ENCODE measurements at regions not wholly inside any gene's neighbourhood (a gene's known extent, or its start where the extent isn't known, plus 50 kb on each side); places are given as distances from the start of the nearest gene placed in this dataset.

- TF ChIP-seq, protein P1, sequence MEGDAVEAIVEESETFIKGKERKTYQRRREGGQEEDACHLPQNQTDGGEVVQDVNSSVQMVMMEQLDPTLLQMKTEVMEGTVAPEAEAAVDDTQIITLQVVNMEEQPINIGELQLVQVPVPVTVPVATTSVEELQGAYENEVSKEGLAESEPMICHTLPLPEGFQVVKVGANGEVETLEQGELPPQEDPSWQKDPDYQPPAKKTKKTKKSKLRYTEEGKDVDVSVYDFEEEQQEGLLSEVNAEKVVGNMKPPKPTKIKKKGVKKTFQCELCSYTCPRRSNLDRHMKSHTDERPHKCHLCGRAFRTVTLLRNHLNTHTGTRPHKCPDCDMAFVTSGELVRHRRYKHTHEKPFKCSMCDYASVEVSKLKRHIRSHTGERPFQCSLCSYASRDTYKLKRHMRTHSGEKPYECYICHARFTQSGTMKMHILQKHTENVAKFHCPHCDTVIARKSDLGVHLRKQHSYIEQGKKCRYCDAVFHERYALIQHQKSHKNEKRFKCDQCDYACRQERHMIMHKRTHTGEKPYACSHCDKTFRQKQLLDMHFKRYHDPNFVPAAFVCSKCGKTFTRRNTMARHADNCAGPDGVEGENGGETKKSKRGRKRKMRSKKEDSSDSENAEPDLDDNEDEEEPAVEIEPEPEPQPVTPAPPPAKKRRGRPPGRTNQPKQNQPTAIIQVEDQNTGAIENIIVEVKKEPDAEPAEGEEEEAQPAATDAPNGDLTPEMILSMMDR (IDR thresholded peaks at IDR 0.05), result no peak
- Histone ChIP-seq H3K36me3 (ENCODE audit: control insufficient read depth, insufficient read depth, low read length) (no peaks in the 10 kb centered on the region), H3K27ac (no peak overlapping the region), H3K79me2 (no peaks in the 10 kb centered on the region), H3K4me3 (ENCODE audit: low read depth, low read length) (no peak overlapping the region), H3K4me2 (ENCODE audit: low read length) (no peak overlapping the region), H3K9ac (no peak overlapping the region), H3K4me1 (no peaks in the 10 kb centered on the region), H2AFZ (no peak overlapping the region), H3K9me3 (ENCODE audit: control insufficient read depth, low read length) (no peaks in the 10 kb centered on the region), H3K27me3 (ENCODE audit: control insufficient read depth, insufficient read depth, low read length) (no peaks in the 10 kb centered on the region)
Measured at GRCh38 chr9:106146066-106146840, 451.9 kb downstream of the TMEM38B start.

DNA sequence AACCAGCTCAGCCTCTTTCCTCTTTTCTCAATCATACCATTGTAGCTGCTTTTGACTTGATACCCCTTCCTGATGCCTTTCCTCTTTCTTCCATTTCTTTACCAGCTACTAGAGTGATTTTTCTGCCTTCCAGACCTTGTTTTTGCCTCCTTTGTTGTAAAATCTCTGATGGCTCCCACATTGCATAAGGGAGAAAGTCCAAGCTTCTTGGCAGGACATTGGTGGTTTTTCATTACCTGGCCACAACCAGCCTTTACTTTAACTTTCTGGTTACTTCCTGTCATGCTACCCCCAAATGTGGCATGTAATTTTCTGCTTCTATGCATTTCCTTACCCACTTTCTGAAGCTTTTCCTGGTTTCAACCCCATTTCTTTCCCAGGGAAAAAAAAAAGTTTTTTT is 452.5 kb downstream of the TMEM38B start:
- Histone ChIP-seq H2AFZ (no peak overlapping the region), H3K4me2 (ENCODE audit: low read length) (no peak overlapping the region), H3K79me2 (no peaks in the 10 kb centered on the region), H3K9ac (no peak overlapping the region), H3K4me3 (ENCODE audit: low read depth, low read length) (no peak overlapping the region), H3K27ac (no peak overlapping the region), H3K27me3 (ENCODE audit: control insufficient read depth, insufficient read depth, low read length) (no peaks in the 10 kb centered on the region), H3K36me3 (ENCODE audit: control insufficient read depth, insufficient read depth, low read length) (no peaks in the 10 kb centered on the region), H3K4me1 (no peaks in the 10 kb centered on the region), H3K9me3 (ENCODE audit: control insufficient read depth, low read length) (no peaks in the 10 kb centered on the region)
- TF ChIP-seq, protein P1 (IDR thresholded peaks at IDR 0.05), result no peak

DNA sequence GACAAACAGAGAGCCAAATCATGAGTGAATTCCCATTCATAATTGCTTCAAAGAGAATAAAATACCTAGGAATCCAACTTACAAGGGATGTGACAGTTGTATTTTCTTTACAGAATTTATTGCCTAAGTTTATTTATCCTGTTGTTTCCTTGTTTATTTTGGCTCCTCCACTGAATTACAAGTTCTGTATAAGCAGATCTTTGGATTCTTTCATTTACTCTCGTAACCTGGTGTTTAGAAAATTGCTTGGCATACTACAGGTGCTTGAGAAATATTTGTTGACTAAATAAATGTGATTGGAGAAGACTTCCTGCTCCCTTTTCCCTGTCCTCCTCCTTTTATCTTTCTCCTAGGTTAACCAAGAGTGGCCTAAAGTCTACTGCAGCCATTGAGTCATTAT is 455.6 kb downstream of the TMEM38B start:
- H3K27ac ChIP-seq, result no peak overlapping the region
- H3K4me3 ChIP-seq (ENCODE audit: low read depth, low read length), result no peak overlapping the region
- no peaks in the 10 kb centered on the region for H3K36me3 ChIP-seq (ENCODE audit: control insufficient read depth, insufficient read depth, low read length)

DNA sequence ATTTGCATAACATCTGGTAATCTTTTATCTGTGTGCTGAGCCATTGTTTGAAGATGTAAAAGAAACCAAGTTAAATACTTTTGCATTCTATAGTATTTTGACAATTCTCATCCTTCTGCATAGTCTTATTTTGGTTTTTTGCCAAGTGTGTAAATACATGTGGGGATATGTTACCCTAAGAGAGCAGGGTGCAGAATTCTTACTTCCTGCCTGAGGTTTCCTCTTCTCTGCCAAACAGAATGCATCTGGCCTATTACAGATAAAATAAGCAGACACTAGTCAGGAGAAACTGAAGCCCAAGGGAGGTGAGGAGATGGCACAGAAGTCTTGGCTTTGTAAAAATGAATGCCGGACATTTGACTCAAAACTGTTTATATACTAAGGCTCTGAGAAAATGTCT is 462.1 kb downstream of the TMEM38B start:
- H3K36me3 ChIP-seq (ENCODE audit: control insufficient read depth, insufficient read depth, low read length), result no peaks in the 10 kb centered on the region

More for the DNA sequence above, 455.6 kb downstream of the TMEM38B start:
- H3K4me2 ChIP-seq (ENCODE audit: low read length), result no peak overlapping the region
- no peaks in the 10 kb centered on the region for H3K9me3 ChIP-seq (ENCODE audit: control insufficient read depth, low read length)
- no peaks in the 10 kb centered on the region for H3K4me1 ChIP-seq
- no peaks in the 10 kb centered on the region for H3K27me3 ChIP-seq (ENCODE audit: control insufficient read depth, insufficient read depth, low read length)
- H3K79me2 ChIP-seq, result no peaks in the 10 kb centered on the region
- no peak overlapping the region for H3K9ac ChIP-seq
- TF ChIP-seq, protein P1 (IDR thresholded peaks at IDR 0.05), result no peak
- no peak overlapping the region for H2AFZ ChIP-seq

More for the DNA sequence above, 462.1 kb downstream of the TMEM38B start:
- H2AFZ ChIP-seq, result no peak overlapping the region
- H3K27ac ChIP-seq, result no peak overlapping the region
- no peaks in the 10 kb centered on the region for H3K27me3 ChIP-seq (ENCODE audit: control insufficient read depth, insufficient read depth, low read length)
- H3K9ac ChIP-seq, result no peak overlapping the region
- no peaks in the 10 kb centered on the region for H3K79me2 ChIP-seq
- no peaks in the 10 kb centered on the region for H3K4me1 ChIP-seq
- H3K4me3 ChIP-seq (ENCODE audit: low read depth, low read length), result no peak overlapping the region
- H3K4me2 ChIP-seq (ENCODE audit: low read length), result no peak overlapping the region
- TF ChIP-seq, protein P1 (IDR thresholded peaks at IDR 0.05), result no peak
- no peaks in the 10 kb centered on the region for H3K9me3 ChIP-seq (ENCODE audit: control insufficient read depth, low read length)

Data from parathyroid adenoma (tissue), 2 donors.